HepG2 (cell line): ENCODE measurements at regions not wholly inside any gene's neighbourhood (a gene's known extent, or its start where the extent isn't known, plus 50 kb on each side); places are given as distances from the start of the nearest gene placed in this dataset.

Experiments
- ATAC-seq: fragments of 200-7000 bp; cut with Tn5 transposase; 3 replicates; pipeline ENCODE4 v1.9.1; 2020; ENCODE audit warnings: mild to moderate bottlenecking, moderate library complexity
- BruUV-seq: library from RNA; stranded (reverse); fragments of 400-500 nt; replicated peaks from 2 replicates; lab custom pipeline; 2021; lab: Mats Ljungman, UMichigan
- CTCF ChIA-PET: fragments of 300-600 bp; formaldehyde crosslinking; extraction: SDS; loops from one replicate; lab custom pipeline; 2021; ENCODE audit warnings: low total read pairs, inconsistent platforms, low intra/inter-chr PET ratio; lab: Yijun Ruan, JAX
- POLR2A ChIA-PET: fragments of 350-600 bp; sonication (Branson Sonifier 250); formaldehyde crosslinking; loops from one replicate; lab custom pipeline; 2020; ENCODE audit warnings: antibody characterized with exemption, inconsistent platforms; lab: Yijun Ruan, JAX
- DNase-seq: peaks from one replicate; pipeline ENCODE4 v3.0.0-alpha.2; 2015; ENCODE audit warnings: low spot score
- FAIRE-seq: peaks from 3 replicates; lab custom pipeline; 2011; peaks lifted over from hg19 to GRCh38; lab: Jason Lieb, UNC
- H2AFZ ChIP-seq: one replicate; pipeline ENCODE4 v1.6.1; 2011; ENCODE audit warnings: low read length, inconsistent platforms
- H3K27ac ChIP-seq: fragments of 300-600 bp; 3 replicates; pipeline ENCODE4 v1.8.0; 2011; ENCODE audit warnings: mixed run types, mild to moderate bottlenecking, mixed read lengths, low read length, inconsistent platforms; ENCODE audit not compliant: insufficient read depth; ENCODE audit errors: extremely low read length
- H3K27me3 ChIP-seq, 2 experiments: fragments of 200-600 bp in 1 of 2; 2 replicates in 1 of 2; 3 replicates in 1 of 2; pipeline versions ENCODE4 v1.6.0 to v1.8.0; 2011; ENCODE audit warnings: low read length in 2 of 2, mild to moderate bottlenecking in 2 of 2, moderate library complexity in 2 of 2, inconsistent platforms in 1 of 2; ENCODE audit not compliant: insufficient read depth in 2 of 2, control insufficient read depth in 1 of 2
- H3K36me3 ChIP-seq, 2 experiments: fragments of 200-600 bp in 1 of 2; replicated peaks in 1 of 2; 2 replicates in 1 of 2; 3 replicates in 1 of 2; pipeline versions ENCODE4 v1.5.1 to v1.8.0; 2011; ENCODE audit warnings: low read length in 2 of 2, inconsistent platforms in 1 of 2; ENCODE audit not compliant: insufficient read depth in 2 of 2, control insufficient read depth in 1 of 2
- H3K4me1 ChIP-seq: 2 replicates; pipeline ENCODE4 v1.5.1; 2012; ENCODE audit warnings: low read length, inconsistent platforms; ENCODE audit not compliant: insufficient read depth
- H3K4me2 ChIP-seq: 2 replicates; pipeline ENCODE4 v1.6.0; 2011; ENCODE audit warnings: low read depth, low read length, inconsistent platforms
- H3K4me3 ChIP-seq, 3 experiments: fragments of 200-600 bp in 1 of 3; sonication (generic), shearing (Covaris generic) in 1 of 3; replicated peaks in 1 of 3; 2 replicates each; pipeline ENCODE4 v1.5.1; 2011 to 2016; ENCODE audit warnings: low read length in 3 of 3, inconsistent platforms in 2 of 3, low read depth in 2 of 3, mild to moderate bottlenecking in 2 of 3, control low read depth in 1 of 3, mixed read lengths in 1 of 3; ENCODE audit not compliant: insufficient read depth in 1 of 3
- H3K79me2 ChIP-seq: one replicate; pipeline ENCODE4 v1.6.1; 2011; ENCODE audit warnings: low read length, inconsistent platforms; ENCODE audit not compliant: insufficient read depth
- H3K9ac ChIP-seq: 2 replicates; pipeline ENCODE4 v1.6.0; 2011; ENCODE audit warnings: mild to moderate bottlenecking, low read depth, low read length, inconsistent platforms; ENCODE audit not compliant: insufficient read depth
- H3K9me3 ChIP-seq: 2 replicates; pipeline ENCODE4 v1.5.1; 2012; ENCODE audit warnings: mild to moderate bottlenecking, low read length
- H4K20me1 ChIP-seq: 2 replicates; pipeline ENCODE4 v1.6.0; 2011; ENCODE audit warnings: inconsistent platforms, mild to moderate bottlenecking, low read length, moderate library complexity; ENCODE audit not compliant: insufficient read depth
- ARNT ChIP-seq: fragments of 450-650 bp; IDR thresholded peaks from 2 replicates; pipeline ENCODE4 v1.6.1; 2017
- HES4 ChIP-seq: sonication (generic); formaldehyde crosslinking; IDR thresholded peaks from 2 replicates; pipeline ENCODE4 v1.9.0; 2021; ENCODE audit warnings: mild to moderate bottlenecking, missing genetic modification reagents, borderline replicate concordance
- SMAD9 ChIP-seq: sonication (generic); formaldehyde crosslinking; IDR thresholded peaks from 2 replicates; pipeline ENCODE4 v1.5.1; 2020; ENCODE audit warnings: mild to moderate bottlenecking, missing genetic modification reagents
- ZMAT3 ChIP-seq: sonication (generic); formaldehyde crosslinking; conservative IDR thresholded peaks from 2 replicates; pipeline ENCODE4 v1.7.0; 2021; ENCODE audit warnings: missing genetic modification reagents
- ZNF142 ChIP-seq: sonication (generic); formaldehyde crosslinking; IDR thresholded peaks from 2 replicates; pipeline ENCODE4 v1.4.0; 2020; ENCODE audit warnings: missing genetic modification reagents
- WGBS: methylation state at CpG from one replicate; pipeline ENCODE4 v1.1.6; 2017; ENCODE audit warnings: low lambda C conversion rate; 5-methylcytosine and 5-hydroxymethylcytosine counted together
- in situ Hi-C: cut with HindIII; loops from 2 replicates; pipeline ENCODE4 v1.10.0; 2017; ENCODE audit warnings: low pct_unique_long_range_greater_than_20kb; ENCODE audit not compliant: extremely low pct_ligation_motif_present
- intact Hi-C: fragments of 100-400 bp; cut with micrococcal nuclease; formaldehyde crosslinking; loops from one replicate; pipeline ENCODE4 v1.10.0; 2022; ENCODE audit not compliant: unreplicated experiment

DNA sequence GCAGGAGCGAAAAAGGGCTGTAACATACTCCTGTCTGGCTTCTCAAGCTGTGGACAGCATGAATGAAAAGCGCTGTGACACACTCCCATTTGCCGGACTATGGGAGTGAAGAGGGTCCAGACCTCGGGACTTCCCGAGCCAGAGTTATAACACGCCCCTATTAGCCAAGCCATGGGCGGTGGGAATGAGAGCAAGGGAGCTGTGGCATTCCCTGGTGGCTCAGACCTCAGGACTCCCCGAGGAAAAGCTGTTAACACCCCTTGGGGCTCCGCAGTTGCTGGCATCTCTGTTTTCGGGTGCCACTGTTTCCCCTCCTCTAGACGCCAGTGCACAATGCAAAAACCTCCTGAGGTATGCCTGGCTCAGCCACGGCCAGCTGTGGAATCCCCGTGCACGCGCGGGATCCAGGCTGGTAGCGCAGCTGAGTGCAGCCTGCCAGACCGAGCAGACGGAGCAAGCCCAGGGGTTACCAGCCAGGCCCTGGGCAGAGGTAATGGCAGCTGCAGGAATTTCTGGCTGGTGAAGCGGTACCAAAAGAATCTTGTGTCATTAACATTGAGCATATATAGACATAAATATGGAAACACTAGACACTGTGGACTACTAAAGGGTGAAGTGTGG is 1534.6 kb upstream of the PRR20A start:
- FAIRE-seq = no peak
- ChIA-PET CTCF (no interaction called here), POLR2A (no interaction called here)
- H3K4me3 ChIP-seq = no peak overlapping the region
- H3K4me1 ChIP-seq = no peaks in the 10 kb centered on the region
- intact Hi-C loops (no loop called here), in situ Hi-C loops (no loop called here)
- TF ChIP-seq ZMAT3 (CRISPR knock-in tag) (no peak), SMAD9 (no peak), ZNF142 (CRISPR knock-in tag) (no peak), ARNT (no peak), HES4 (CRISPR knock-in tag) (no peak)
- DNase-seq = no peak
- no TSS peak for BruUV-seq
- no peak for ATAC-seq
- H3K27me3 ChIP-seq = no peaks in the 10 kb centered on the region
- no peak overlapping the region for H3K9ac ChIP-seq
- no peaks in the 10 kb centered on the region for H3K36me3 ChIP-seq
- no peaks in the 10 kb centered on the region for H3K79me2 ChIP-seq
- H4K20me1 ChIP-seq = no peaks in the 10 kb centered on the region
- H3K27ac ChIP-seq = no peak overlapping the region
- no peak overlapping the region for H2AFZ ChIP-seq
- 46% methylated on average over 12 of the region's 20 CpGs for WGBS
- no peak overlapping the region for H3K4me2 ChIP-seq
- peaks cover 37% of the 10 kb centered on the region for H3K9me3 ChIP-seq
